ENCODE measurements at regions not wholly inside any gene's neighbourhood (a gene's known extent, or its start where the extent isn't known, plus 50 kb on each side); places are given as distances from the start of the nearest gene placed in this dataset.

GRCh38 chr9:89999534-90000370 is 394.9 kb downstream of the GADD45G start:
- H3K9ac ChIP-seq (ENCODE audit: low read depth, low read length, poor library complexity): no peak overlapping the region
- H3K9me3 ChIP-seq (replicated peaks in 1 of 2; ENCODE audit: control insufficient read depth in 2 of 2, insufficient read depth in 1 of 2, low read depth in 1 of 2, low read length in 2 of 2): no peaks in the 10 kb centered on the region
- H3K27ac ChIP-seq (replicated peaks; ENCODE audit: low read length): no peak overlapping the region
- no peak overlapping the region for H2AFZ ChIP-seq (ENCODE audit: low read length)
- peaks cover 0 to 18% (median 0%) of the 10 kb centered on the region in 3 experiments for H3K27me3 ChIP-seq (ENCODE audit: control insufficient read depth in 3 of 3, insufficient read depth in 3 of 3, low read depth in 1 of 3, low read length in 3 of 3)
- H2AK5ac ChIP-seq (ENCODE audit: low read depth, low read length): no peak overlapping the region
- H2BK15ac ChIP-seq (ENCODE audit: low read length): no peak overlapping the region
- DNase-seq (ENCODE audit: low spot score): no peak
- no peak overlapping the region for H3K4me3 ChIP-seq (ENCODE audit: low read length in 2 of 2)
- H2BK120ac ChIP-seq (ENCODE audit: low read depth, low read length): no peak overlapping the region
- no peak overlapping the region for H3K14ac ChIP-seq (ENCODE audit: low read length)
- no peak overlapping the region for H4K91ac ChIP-seq (ENCODE audit: low read depth, low read length, poor library complexity)
- H3K18ac ChIP-seq (ENCODE audit: low read length): peak overlapping the region; percentile 33
- H3K36me3 ChIP-seq (replicated peaks in 1 of 2; ENCODE audit: control insufficient read depth in 2 of 2, insufficient read depth in 2 of 2, low read length in 2 of 2): no peaks in the 10 kb centered on the region
- H4K8ac ChIP-seq (ENCODE audit: low read depth, low read length): no peak overlapping the region
- peaks cover 6 to 13% of the 10 kb centered on the region in 2 donors for H3K4me1 ChIP-seq (ENCODE audit: control insufficient read depth in 2 of 2, insufficient read depth in 1 of 2, low read depth in 1 of 2, low read length in 2 of 2)
- no peak overlapping the region for H3K4me2 ChIP-seq (ENCODE audit: insufficient read depth, low read length, poor library complexity, severe bottlenecking)
- no CpG with 5 or more reads among the region's 12 CpGs for WGBS, 2 donors (ENCODE audit: extremely low coverage in 2 of 2, insufficient read length in 2 of 2, insufficient replicate concordance in 1 of 2)
- no peaks in the 10 kb centered on the region for H3K79me1 ChIP-seq (ENCODE audit: low read depth, low read length)
- no peak overlapping the region for H2BK12ac ChIP-seq (ENCODE audit: low read length)
- no peak overlapping the region for H3K4ac ChIP-seq (ENCODE audit: low read length)
- no peak overlapping the region for H3K23ac ChIP-seq (ENCODE audit: low read depth, low read length, poor library complexity)
- H2BK5ac ChIP-seq (ENCODE audit: low read length): no peak overlapping the region

DNA sequence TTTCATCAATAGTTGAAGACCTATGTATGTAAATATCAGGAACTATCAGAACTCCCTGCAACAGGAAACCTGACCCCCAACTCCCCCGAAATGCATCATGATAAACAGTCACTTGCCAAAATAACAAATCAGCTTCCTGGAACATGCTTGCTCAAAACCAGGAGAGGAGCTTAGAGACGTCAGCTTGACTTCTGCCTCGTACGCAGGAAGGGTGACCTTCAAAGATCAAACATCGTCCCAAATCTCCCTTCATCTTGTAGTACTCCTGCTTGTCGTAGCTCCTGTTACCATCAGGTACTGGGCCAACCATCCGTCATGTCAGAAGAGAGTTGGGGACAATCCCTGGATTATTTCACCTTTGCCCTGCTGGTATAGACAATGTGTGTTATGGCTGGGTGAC is 396.1 kb downstream of the GADD45G start:
- Histone ChIP-seq H3K36me3 (replicated peaks in 1 of 2; ENCODE audit: control insufficient read depth in 2 of 2, insufficient read depth in 2 of 2, low read length in 2 of 2) (no peaks in the 10 kb centered on the region), H3K4me2 (ENCODE audit: insufficient read depth, low read length, poor library complexity, severe bottlenecking) (no peak overlapping the region), H3K27ac (replicated peaks; ENCODE audit: low read length) (no peak overlapping the region), H3K4me1 (ENCODE audit: control insufficient read depth in 2 of 2, insufficient read depth in 1 of 2, low read depth in 1 of 2, low read length in 2 of 2) (peaks cover 6 to 7% of the 10 kb centered on the region in 2 donors), H4K8ac (ENCODE audit: low read depth, low read length) (no peak overlapping the region), H3K14ac (ENCODE audit: low read length) (no peak overlapping the region), H2BK5ac (ENCODE audit: low read length) (no peak overlapping the region), H3K4me3 (ENCODE audit: low read length in 2 of 2) (no peak overlapping the region), H4K91ac (ENCODE audit: low read depth, low read length, poor library complexity) (no peak overlapping the region), H2AFZ (ENCODE audit: low read length) (no peak overlapping the region), H2BK15ac (ENCODE audit: low read length) (no peak overlapping the region), H3K9me3 (replicated peaks in 1 of 2; ENCODE audit: control insufficient read depth in 2 of 2, insufficient read depth in 1 of 2, low read depth in 1 of 2, low read length in 2 of 2) (peaks cover 0 to 3% of the 10 kb centered on the region in 2 donors), H2BK120ac (ENCODE audit: low read depth, low read length) (no peak overlapping the region), H3K23ac (ENCODE audit: low read depth, low read length, poor library complexity) (no peak overlapping the region), H3K18ac (ENCODE audit: low read length) (no peak overlapping the region), H3K79me1 (ENCODE audit: low read depth, low read length) (no peaks in the 10 kb centered on the region), H3K9ac (ENCODE audit: low read depth, low read length, poor library complexity) (no peak overlapping the region), H2AK5ac (ENCODE audit: low read depth, low read length) (no peak overlapping the region), H3K4ac (ENCODE audit: low read length) (no peak overlapping the region), H2BK12ac (ENCODE audit: low read length) (no peak overlapping the region), H3K27me3 (ENCODE audit: control insufficient read depth in 3 of 3, insufficient read depth in 3 of 3, low read depth in 1 of 3, low read length in 3 of 3) (peaks cover 0 to 18% (median 0%) of the 10 kb centered on the region in 3 experiments)
- no peak for DNase-seq (ENCODE audit: low spot score)
- WGBS, 2 donors (ENCODE audit: extremely low coverage in 2 of 2, insufficient read length in 2 of 2, insufficient replicate concordance in 1 of 2): no CpG with 5 or more reads among the region's 7 CpGs

GRCh38 chr9:90001747-90002146 is 396.9 kb downstream of the GADD45G start:
- no peak overlapping the region for H4K91ac ChIP-seq (ENCODE audit: low read depth, low read length, poor library complexity)
- no peak overlapping the region for H3K4ac ChIP-seq (ENCODE audit: low read length)
- peaks cover 0 to 18% (median 0%) of the 10 kb centered on the region in 3 experiments for H3K27me3 ChIP-seq (ENCODE audit: control insufficient read depth in 3 of 3, insufficient read depth in 3 of 3, low read depth in 1 of 3, low read length in 3 of 3)
- no peak overlapping the region for H4K8ac ChIP-seq (ENCODE audit: low read depth, low read length)
- WGBS, 2 donors (ENCODE audit: extremely low coverage in 2 of 2, insufficient read length in 2 of 2, insufficient replicate concordance in 1 of 2): no CpG with 5 or more reads among the region's 7 CpGs
- peak overlapping the region; percentile 21 for H2AFZ ChIP-seq (ENCODE audit: low read length)
- H3K4me1 ChIP-seq (ENCODE audit: control insufficient read depth in 2 of 2, insufficient read depth in 1 of 2, low read depth in 1 of 2, low read length in 2 of 2): peaks cover 6 to 7% of the 10 kb centered on the region in 2 donors
- H2BK15ac ChIP-seq (ENCODE audit: low read length): no peak overlapping the region
- no peak overlapping the region for H2BK12ac ChIP-seq (ENCODE audit: low read length)
- H3K4me2 ChIP-seq (ENCODE audit: insufficient read depth, low read length, poor library complexity, severe bottlenecking): no peak overlapping the region
- no peak for DNase-seq (ENCODE audit: low spot score)
- H3K27ac ChIP-seq (replicated peaks; ENCODE audit: low read length): no peak overlapping the region
- H3K9ac ChIP-seq (ENCODE audit: low read depth, low read length, poor library complexity): no peak overlapping the region
- H3K18ac ChIP-seq (ENCODE audit: low read length): no peak overlapping the region
- no peak overlapping the region for H2AK5ac ChIP-seq (ENCODE audit: low read depth, low read length)
- no peak overlapping the region for H3K4me3 ChIP-seq (ENCODE audit: low read length in 2 of 2)
- peaks cover 0 to 3% of the 10 kb centered on the region in 2 donors for H3K9me3 ChIP-seq (replicated peaks in 1 of 2; ENCODE audit: control insufficient read depth in 2 of 2, insufficient read depth in 1 of 2, low read depth in 1 of 2, low read length in 2 of 2)
- H3K14ac ChIP-seq (ENCODE audit: low read length): no peak overlapping the region
- H3K36me3 ChIP-seq (replicated peaks in 1 of 2; ENCODE audit: control insufficient read depth in 2 of 2, insufficient read depth in 2 of 2, low read length in 2 of 2): no peaks in the 10 kb centered on the region
- no peak overlapping the region for H3K23ac ChIP-seq (ENCODE audit: low read depth, low read length, poor library complexity)
- no peak overlapping the region for H2BK5ac ChIP-seq (ENCODE audit: low read length)
- no peaks in the 10 kb centered on the region for H3K79me1 ChIP-seq (ENCODE audit: low read depth, low read length)
- no peak overlapping the region for H2BK120ac ChIP-seq (ENCODE audit: low read depth, low read length)

DNA sequence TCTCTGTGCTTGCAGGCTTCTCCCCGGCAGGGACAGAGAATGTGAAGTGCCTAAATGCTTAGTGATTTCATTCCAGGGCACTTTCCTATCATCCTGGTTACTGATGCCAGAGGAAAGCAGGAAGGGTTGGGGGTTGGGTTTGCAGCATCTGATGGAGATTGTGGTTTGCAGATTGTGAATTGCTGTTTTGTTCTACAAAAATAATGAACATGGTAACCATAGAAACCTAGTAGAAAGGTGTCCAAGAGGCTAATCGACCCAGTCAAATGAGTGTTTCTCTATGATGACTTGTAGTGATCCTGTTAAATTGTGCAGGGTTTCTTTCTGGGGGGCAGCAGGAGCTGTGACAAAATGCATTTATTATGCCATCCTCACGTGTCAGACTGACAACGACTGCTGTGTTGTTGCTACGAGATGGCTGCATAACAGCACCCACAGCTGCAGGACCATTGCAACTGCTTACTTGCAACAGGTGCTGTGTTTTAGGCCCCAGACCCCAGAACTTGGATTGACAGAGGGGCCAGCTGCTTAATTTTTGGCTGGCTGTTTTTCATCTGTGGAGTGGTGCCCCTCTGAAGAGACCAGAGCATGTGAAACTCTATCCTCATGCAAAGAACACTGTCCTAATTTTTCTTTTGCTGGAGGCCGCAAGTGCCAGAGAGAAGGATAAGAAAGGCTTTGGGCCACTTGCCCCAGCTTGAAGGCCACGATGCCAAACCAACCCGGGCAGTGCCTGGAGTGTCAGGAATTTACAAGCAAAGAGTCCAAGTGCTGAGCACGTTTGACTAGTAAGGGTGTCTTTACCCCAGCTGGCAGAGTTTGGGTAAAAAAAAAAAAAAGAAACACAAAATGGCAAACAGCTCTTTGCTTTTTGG is 397.8 kb downstream of the GADD45G start:
- Histone ChIP-seq H2BK15ac (ENCODE audit: low read length) (no peak overlapping the region), H3K27me3 (ENCODE audit: control insufficient read depth in 3 of 3, insufficient read depth in 3 of 3, low read depth in 1 of 3, low read length in 3 of 3) (peaks cover 0 to 18% (median 0%) of the 10 kb centered on the region in 3 experiments), H3K79me1 (ENCODE audit: low read depth, low read length) (no peaks in the 10 kb centered on the region), H3K36me3 (replicated peaks in 1 of 2; ENCODE audit: control insufficient read depth in 2 of 2, insufficient read depth in 2 of 2, low read length in 2 of 2) (no peaks in the 10 kb centered on the region), H4K8ac (ENCODE audit: low read depth, low read length) (no peak overlapping the region), H4K91ac (ENCODE audit: low read depth, low read length, poor library complexity) (no peak overlapping the region), H3K4ac (ENCODE audit: low read length) (no peak overlapping the region), H3K4me3 (ENCODE audit: low read length in 2 of 2) (no peak overlapping the region), H2AFZ (ENCODE audit: low read length) (no peak overlapping the region), H3K4me1 (ENCODE audit: control insufficient read depth in 2 of 2, insufficient read depth in 1 of 2, low read depth in 1 of 2, low read length in 2 of 2) (peaks cover 6 to 7% of the 10 kb centered on the region in 2 donors), H2BK5ac (ENCODE audit: low read length) (no peak overlapping the region), H2BK120ac (ENCODE audit: low read depth, low read length) (no peak overlapping the region), H3K9ac (ENCODE audit: low read depth, low read length, poor library complexity) (no peak overlapping the region), H2AK5ac (ENCODE audit: low read depth, low read length) (no peak overlapping the region), H3K9me3 (replicated peaks in 1 of 2; ENCODE audit: control insufficient read depth in 2 of 2, insufficient read depth in 1 of 2, low read depth in 1 of 2, low read length in 2 of 2) (peaks cover 0 to 3% of the 10 kb centered on the region in 2 donors), H3K4me2 (ENCODE audit: insufficient read depth, low read length, poor library complexity, severe bottlenecking) (no peak overlapping the region), H3K27ac (replicated peaks; ENCODE audit: low read length) (no peak overlapping the region), H3K18ac (ENCODE audit: low read length) (no peak overlapping the region), H3K23ac (ENCODE audit: low read depth, low read length, poor library complexity) (no peak overlapping the region), H3K14ac (ENCODE audit: low read length) (no peak overlapping the region), H2BK12ac (ENCODE audit: low read length) (no peak overlapping the region)
- WGBS, 2 donors (ENCODE audit: extremely low coverage in 2 of 2, insufficient read length in 2 of 2, insufficient replicate concordance in 1 of 2): no CpG with 5 or more reads among the region's 9 CpGs
- no peak for DNase-seq (ENCODE audit: low spot score)

All from neuronal stem cell (in vitro differentiated cells).